ENCODE measurements at regions not wholly inside any gene's neighbourhood (a gene's known extent, or its start where the extent isn't known, plus 50 kb on each side); places are given as distances from the start of the nearest gene placed in this dataset.

DNA sequence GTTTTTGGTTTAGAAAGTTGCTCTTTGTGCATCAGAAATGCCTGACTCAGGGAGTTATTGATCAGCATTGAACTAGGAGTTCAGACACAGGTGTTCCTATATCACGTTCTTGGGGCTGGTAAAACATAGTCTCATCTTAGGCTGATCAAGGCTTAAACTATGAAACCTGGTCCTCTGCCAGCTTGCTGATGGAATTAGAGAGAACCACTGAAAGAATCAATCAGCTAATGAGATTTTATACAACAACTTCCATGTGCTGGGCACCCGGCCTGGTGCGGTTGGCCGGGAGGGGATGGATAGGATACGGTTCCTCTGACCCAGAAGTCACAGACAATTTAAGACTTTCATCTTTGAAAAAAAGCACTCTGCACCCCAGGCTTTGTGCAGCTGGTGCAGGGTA is 164.9 kb downstream of the RDH14 start:
- TF ChIP-seq, protein P1, sequence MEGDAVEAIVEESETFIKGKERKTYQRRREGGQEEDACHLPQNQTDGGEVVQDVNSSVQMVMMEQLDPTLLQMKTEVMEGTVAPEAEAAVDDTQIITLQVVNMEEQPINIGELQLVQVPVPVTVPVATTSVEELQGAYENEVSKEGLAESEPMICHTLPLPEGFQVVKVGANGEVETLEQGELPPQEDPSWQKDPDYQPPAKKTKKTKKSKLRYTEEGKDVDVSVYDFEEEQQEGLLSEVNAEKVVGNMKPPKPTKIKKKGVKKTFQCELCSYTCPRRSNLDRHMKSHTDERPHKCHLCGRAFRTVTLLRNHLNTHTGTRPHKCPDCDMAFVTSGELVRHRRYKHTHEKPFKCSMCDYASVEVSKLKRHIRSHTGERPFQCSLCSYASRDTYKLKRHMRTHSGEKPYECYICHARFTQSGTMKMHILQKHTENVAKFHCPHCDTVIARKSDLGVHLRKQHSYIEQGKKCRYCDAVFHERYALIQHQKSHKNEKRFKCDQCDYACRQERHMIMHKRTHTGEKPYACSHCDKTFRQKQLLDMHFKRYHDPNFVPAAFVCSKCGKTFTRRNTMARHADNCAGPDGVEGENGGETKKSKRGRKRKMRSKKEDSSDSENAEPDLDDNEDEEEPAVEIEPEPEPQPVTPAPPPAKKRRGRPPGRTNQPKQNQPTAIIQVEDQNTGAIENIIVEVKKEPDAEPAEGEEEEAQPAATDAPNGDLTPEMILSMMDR (IDR thresholded peaks at IDR 0.05), result no peak
- TF ChIP-seq POLR2A (IDR thresholded peaks at IDR 0.05), result no peak
- no peak overlapping the region for H3K27ac ChIP-seq

DNA sequence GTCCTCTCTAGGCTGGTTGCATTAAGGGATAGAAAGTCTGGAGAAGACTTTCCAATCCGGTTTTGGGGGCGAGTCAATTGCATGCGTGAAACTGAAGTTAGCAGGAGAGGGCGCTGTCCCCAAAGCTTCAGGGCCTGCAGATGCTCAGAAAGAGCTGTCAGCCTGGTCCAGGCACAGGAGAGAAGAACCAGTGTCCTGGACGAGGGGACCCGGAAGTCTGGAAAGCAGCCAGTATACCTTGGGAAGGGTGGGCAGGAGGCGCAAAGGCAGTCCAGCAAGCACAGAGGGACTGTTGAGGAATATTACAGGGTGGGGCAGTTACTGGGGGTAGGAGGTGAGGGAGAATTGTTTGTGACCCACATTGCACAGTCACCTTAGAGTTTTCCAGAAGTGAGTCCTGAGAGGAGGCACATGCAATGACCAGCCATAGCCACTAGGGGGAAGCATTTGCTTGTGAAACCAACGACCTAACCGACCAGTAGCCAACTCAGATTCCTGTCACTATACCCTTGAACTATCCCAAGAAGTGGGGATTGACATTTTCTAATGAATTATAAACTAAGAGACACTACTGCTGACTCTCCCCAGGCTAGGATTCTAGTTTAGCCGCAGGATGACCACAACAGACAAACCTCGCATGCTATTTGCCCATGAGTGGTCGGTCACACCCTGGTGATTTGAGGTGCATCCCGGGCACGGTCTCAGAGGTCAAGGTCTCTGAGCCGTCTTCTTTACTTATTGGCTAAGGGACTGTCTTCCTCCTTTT is 172.8 kb downstream of the RDH14 start:
- H3K9me3 ChIP-seq, result no peaks in the 10 kb centered on the region
- ATAC-seq (peak; percentile 72 to 95 (median 90)), DNase-seq (peak in 4 of 5 donors; percentile 64 to 74 (median 66))
- TF ChIP-seq, protein P1 (IDR thresholded peaks at IDR 0.05), result peak; percentile 89 to 96 (median 94)
- TF ChIP-seq POLR2A (IDR thresholded peaks at IDR 0.05), result no peak
- H3K27ac ChIP-seq, result peak overlapping the region in 3 of 12 donors; percentile 12 to 47 (median 45)
- no peaks in the 10 kb centered on the region for H3K36me3 ChIP-seq
- intact Hi-C loops (cut with DNase I), result loop anchor here in 5 of 10 donors (5.0 to 10.0 kb wide), 3 partner anchors 135 to 1477 kb away; no protein-coding TSS in a partner anchor
- no peaks in the 10 kb centered on the region for H3K27me3 ChIP-seq
- WGBS, 4 donors, result 48 to 52% (median 50%) methylated on average over 15 of the region's 15 CpGs
- peaks cover 0 to 2% (median 0%) of the 10 kb centered on the region in 12 donors for H3K4me1 ChIP-seq
- no peak overlapping the region for H3K4me3 ChIP-seq

More for the DNA sequence above, 164.9 kb downstream of the RDH14 start:
- no peaks in the 10 kb centered on the region for H3K27me3 ChIP-seq
- no peak for ATAC-seq
- WGBS, 4 donors, result 82 to 91% (median 89%) methylated on average over 5 of the region's 5 CpGs
- DNase-seq, result no peak
- no peak overlapping the region for H3K4me3 ChIP-seq
- no peaks in the 10 kb centered on the region for H3K4me1 ChIP-seq
- H3K36me3 ChIP-seq, result no peaks in the 10 kb centered on the region
- H3K9me3 ChIP-seq, result no peaks in the 10 kb centered on the region
- intact Hi-C loops (cut with DNase I), result loop anchor here in 1 of 10 donors (10.0 kb wide), 1 partner anchor 1469 kb away; no protein-coding TSS in a partner anchor

DNA sequence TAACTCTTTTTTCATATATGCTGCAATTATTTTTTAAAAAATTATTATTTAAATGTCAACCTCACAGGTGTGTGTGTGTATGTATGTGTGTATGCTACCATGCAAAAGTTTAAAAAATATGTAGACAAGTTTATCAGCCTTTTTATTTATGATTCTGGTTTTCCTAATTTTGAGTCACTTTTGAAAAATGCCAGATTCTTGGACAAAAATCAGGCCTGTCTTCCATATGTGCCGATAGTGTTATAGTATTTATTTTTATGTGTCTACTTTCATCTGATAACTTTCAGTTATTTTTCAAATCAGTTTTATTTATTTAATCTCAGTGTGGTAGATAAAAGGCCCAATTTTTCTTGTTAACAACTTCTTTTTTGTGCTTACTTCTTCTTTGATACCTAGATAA is 176.2 kb downstream of the RDH14 start:
- Histone ChIP-seq H3K27ac (no peak overlapping the region), H3K4me1 (peaks cover 0 to 2% (median 0%) of the 10 kb centered on the region in 12 donors), H3K4me3 (no peak overlapping the region), H3K27me3 (no peaks in the 10 kb centered on the region), H3K9me3 (no peaks in the 10 kb centered on the region), H3K36me3 (no peaks in the 10 kb centered on the region)
- intact Hi-C loops (cut with DNase I), result loop anchor here in 1 of 10 donors (10.0 kb wide), 1 partner anchor 1481 kb away; no protein-coding TSS in a partner anchor
- ATAC-seq, result no peak
- no peak for TF ChIP-seq POLR2A (IDR thresholded peaks at IDR 0.05)
- TF ChIP-seq, protein P1 (IDR thresholded peaks at IDR 0.05), result no peak
- no peak for DNase-seq
- WGBS, 4 donors, result 85 to 88% (median 87%) methylated on average over 1 of the region's 1 CpG

DNA sequence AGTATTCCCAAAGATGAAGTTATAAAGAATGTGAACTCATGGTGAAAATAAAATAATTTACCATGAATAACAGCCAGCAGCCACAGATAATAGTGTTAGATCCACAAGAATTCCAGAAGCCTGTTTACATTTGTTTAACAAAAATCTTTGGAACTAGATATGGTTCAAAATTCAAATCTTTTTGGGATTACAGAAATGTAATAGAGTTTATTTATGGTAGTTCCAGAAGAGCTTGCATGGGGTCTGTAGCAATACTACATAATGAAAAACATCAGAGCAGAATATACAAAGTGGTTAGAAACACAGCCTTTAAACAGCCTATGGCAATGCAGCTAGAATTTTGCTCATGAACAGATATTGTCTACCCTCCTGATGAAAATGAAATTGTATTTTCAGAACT is 179.1 kb downstream of the RDH14 start:
- TF ChIP-seq POLR2A (IDR thresholded peaks at IDR 0.05), result no peak
- TF ChIP-seq, protein P1 (IDR thresholded peaks at IDR 0.05), result no peak
- ATAC-seq (no peak), DNase-seq (no peak)
- H3K36me3 ChIP-seq, result no peaks in the 10 kb centered on the region
- H3K27ac ChIP-seq, result no peak overlapping the region
- intact Hi-C loops (cut with DNase I), result loop anchor here in 1 of 10 donors (10.0 kb wide), 1 partner anchor 1483 kb away; no protein-coding TSS in a partner anchor
- H3K9me3 ChIP-seq, result no peaks in the 10 kb centered on the region
- no peaks in the 10 kb centered on the region for H3K4me1 ChIP-seq
- no peak overlapping the region for H3K4me3 ChIP-seq
- peaks cover 0 to 7% (median 0%) of the 10 kb centered on the region in 9 donors for H3K27me3 ChIP-seq
